Loucy (cell line): ENCODE measurements at regions not wholly inside any gene's neighbourhood (a gene's known extent, or its start where the extent isn't known, plus 50 kb on each side); places are given as distances from the start of the nearest gene placed in this dataset.

Experiments used
- CTCF ChIP-seq: fragments of 200-600 bp; sonication (generic); conservative IDR thresholded peaks from 2 replicates; pipeline ENCODE4 v1.5.1; 2014; ENCODE audit warnings: mild to moderate bottlenecking, antibody characterized with exemption, low read length
- EZH2phosphoT487 ChIP-seq: fragments of 200-600 bp; IDR thresholded peaks from 2 replicates; pipeline ENCODE4 v1.6.1; 2018; ENCODE audit warnings: antibody characterized with exemption, mild to moderate bottlenecking, moderate library complexity, borderline replicate concordance

- no peak for TF ChIP-seq CTCF
- TF ChIP-seq EZH2phosphoT487: no peak
These were observed 73.2 kb upstream of the CLDN5 start for GRCh38 chr22:19597399-19597735.
